ENCODE measurements at regions not wholly inside any gene's neighbourhood (a gene's known extent, or its start where the extent isn't known, plus 50 kb on each side); places are given as distances from the start of the nearest gene placed in this dataset.

DNA sequence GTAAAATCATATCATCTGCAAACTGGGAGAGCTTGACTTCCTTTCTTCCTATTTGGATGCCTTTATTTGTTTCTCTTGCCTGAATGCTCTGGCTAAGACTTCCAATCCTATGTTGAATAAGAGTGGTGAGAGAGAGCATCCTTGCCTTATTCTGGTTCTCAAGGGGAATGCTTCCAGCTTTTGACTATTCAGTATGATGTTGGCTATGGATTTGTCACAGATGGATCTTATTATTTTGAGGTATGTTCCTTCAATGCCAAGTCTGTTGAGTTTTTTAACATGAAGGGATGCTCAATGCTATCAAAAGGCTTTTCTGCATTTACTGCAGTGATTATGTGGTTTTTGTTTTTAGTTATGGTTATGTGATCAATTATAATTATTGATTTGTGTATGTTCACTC lies 2144.6 kb upstream of the TENM3 start:
- TF ChIP-seq EP300 (IDR thresholded peaks at IDR 0.05): no peak
- no peak for TF ChIP-seq POLR2AphosphoS5 (IDR thresholded peaks at IDR 0.05)
- no peak for TF ChIP-seq POLR2A (IDR thresholded peaks at IDR 0.05; ENCODE audit: low read depth)
- no peak for TF ChIP-seq CTCF (IDR thresholded peaks at IDR 0.05)
- no peaks in the 10 kb centered on the region for H3K4me1 ChIP-seq
- no peak overlapping the region for H3K4me3 ChIP-seq
- no peaks in the 10 kb centered on the region for H3K36me3 ChIP-seq
- intact Hi-C loops (cut with DNase I): no loop called here
- H3K27me3 ChIP-seq: no peaks in the 10 kb centered on the region
- no peak overlapping the region for H3K27ac ChIP-seq (replicated peaks in 1 of 4)
- DNase-seq (ENCODE audit: extremely low spot score): no peak
- H3K9me3 ChIP-seq: no peaks in the 10 kb centered on the region

GRCh38 chr4:180099957-180100356 lies 2143.2 kb upstream of the TENM3 start:
- Histone ChIP-seq H3K4me3 (no peak overlapping the region), H3K27me3 (no peaks in the 10 kb centered on the region), H3K27ac (replicated peaks in 1 of 4) (no peak overlapping the region), H3K4me1 (no peaks in the 10 kb centered on the region), H3K9me3 (no peaks in the 10 kb centered on the region), H3K36me3 (no peaks in the 10 kb centered on the region)
- WGBS: 84% methylated on average over 5 of the region's 5 CpGs
- intact Hi-C loops (cut with DNase I): no loop called here
- TF ChIP-seq CTCF (IDR thresholded peaks at IDR 0.05): no peak
- TF ChIP-seq POLR2A (IDR thresholded peaks at IDR 0.05; ENCODE audit: low read depth): no peak
- TF ChIP-seq POLR2AphosphoS5 (IDR thresholded peaks at IDR 0.05): no peak
- TF ChIP-seq EP300 (IDR thresholded peaks at IDR 0.05): no peak
- DNase-seq (ENCODE audit: extremely low spot score): no peak

- Histone ChIP-seq H3K4me3 (no peak overlapping the region), H3K27ac (replicated peaks in 1 of 4) (no peak overlapping the region), H3K36me3 (no peaks in the 10 kb centered on the region), H3K27me3 (no peaks in the 10 kb centered on the region), H3K9me3 (no peaks in the 10 kb centered on the region), H3K4me1 (no peaks in the 10 kb centered on the region)
- intact Hi-C loops (cut with DNase I): no loop called here
- no peak for TF ChIP-seq POLR2A (IDR thresholded peaks at IDR 0.05; ENCODE audit: low read depth)
- no peak for TF ChIP-seq CTCF (IDR thresholded peaks at IDR 0.05)
- no peak for TF ChIP-seq EP300 (IDR thresholded peaks at IDR 0.05)
- TF ChIP-seq POLR2AphosphoS5 (IDR thresholded peaks at IDR 0.05): no peak
- WGBS: 95% methylated on average over 14 of the region's 22 CpGs
- no peak for DNase-seq (ENCODE audit: extremely low spot score)
Observed at GRCh38 chr4:180100433-180101344, 2142.5 kb upstream of the TENM3 start.

DNA sequence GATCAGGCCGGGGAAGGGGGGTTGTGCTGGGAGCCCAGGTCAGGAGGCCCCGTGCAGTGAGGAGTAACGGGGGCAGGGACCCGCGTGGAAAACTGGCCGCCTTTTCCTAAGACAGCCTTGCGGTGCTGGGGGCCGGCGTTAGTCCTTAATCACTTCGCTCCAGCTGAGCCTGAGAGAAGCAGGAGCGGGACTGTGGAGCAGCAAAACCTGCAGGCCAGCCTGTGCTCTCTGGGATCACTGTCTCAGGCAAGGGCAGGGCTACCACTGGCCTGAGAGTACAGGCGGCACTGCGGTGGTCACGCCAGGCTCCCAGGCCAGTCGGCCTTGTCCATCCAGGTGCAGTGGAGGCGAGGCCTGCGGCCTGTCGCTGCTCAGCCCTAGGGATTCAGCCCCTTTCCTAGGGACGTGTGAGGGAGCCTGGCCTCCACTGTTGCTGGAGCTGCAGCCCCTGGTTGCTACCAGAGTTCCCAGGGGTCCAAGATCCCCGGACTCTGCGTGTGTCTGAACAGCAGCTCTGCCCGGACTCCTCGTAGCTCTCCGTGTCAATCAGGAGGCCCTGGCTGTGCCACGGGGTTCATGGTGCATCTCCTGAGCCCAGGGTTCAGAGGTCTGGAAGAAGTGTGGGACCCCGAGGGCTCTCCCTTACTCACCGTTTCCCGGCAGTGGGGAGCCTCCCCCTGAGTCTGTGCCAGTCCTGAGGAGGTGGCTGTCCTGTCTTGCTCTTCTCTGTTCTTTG lies 2141.7 kb upstream of the TENM3 start:
- Histone ChIP-seq H3K36me3 (no peaks in the 10 kb centered on the region), H3K27me3 (no peaks in the 10 kb centered on the region), H3K4me3 (no peak overlapping the region), H3K4me1 (no peaks in the 10 kb centered on the region), H3K9me3 (no peaks in the 10 kb centered on the region), H3K27ac (replicated peaks in 1 of 4) (no peak overlapping the region)
- no peak for DNase-seq (ENCODE audit: extremely low spot score)
- TF ChIP-seq EP300 (IDR thresholded peaks at IDR 0.05) (no peak), CTCF (IDR thresholded peaks at IDR 0.05) (no peak), POLR2AphosphoS5 (IDR thresholded peaks at IDR 0.05) (no peak), POLR2A (IDR thresholded peaks at IDR 0.05; ENCODE audit: low read depth) (no peak)
- 100% methylated on average over 3 of the region's 28 CpGs for WGBS
- intact Hi-C loops (cut with DNase I): no loop called here

All from esophagus muscularis mucosa (tissue), 4 donors.